ENCODE measurements at regions not wholly inside any gene's neighbourhood (a gene's known extent, or its start where the extent isn't known, plus 50 kb on each side); places are given as distances from the start of the nearest gene placed in this dataset.

GRCh38 chr4:142974328-142974727 is 128.2 kb upstream of the INPP4B start:
- TF ChIP-seq CTCF (IDR thresholded peaks at IDR 0.05; ENCODE audit: borderline replicate concordance, extremely low read depth, low read length, poor library complexity, severe bottlenecking) (no peak), EZH2 (IDR thresholded peaks at IDR 0.05; ENCODE audit: borderline replicate concordance, low read depth, low read length, severe bottlenecking) (no peak)
